HG02852 (cell line): ENCODE measurements at regions not wholly inside any gene's neighbourhood (a gene's known extent, or its start where the extent isn't known, plus 50 kb on each side); places are given as distances from the start of the nearest gene placed in this dataset.
"Not testable (repeated sequence)": the region's sequence is repeated elsewhere in the genome, so short reads cannot be mapped to it uniquely, and the experiment has no call there.

ENCODE experiments used
- ATAC-seq: cut with Tn5 transposase; IDR thresholded peaks from one replicate; pipeline ENCODE4 v1.9.1; 2021; ENCODE audit warnings: mild to moderate bottlenecking, moderate library complexity; ENCODE audit not compliant: unreplicated experiment

DNA sequence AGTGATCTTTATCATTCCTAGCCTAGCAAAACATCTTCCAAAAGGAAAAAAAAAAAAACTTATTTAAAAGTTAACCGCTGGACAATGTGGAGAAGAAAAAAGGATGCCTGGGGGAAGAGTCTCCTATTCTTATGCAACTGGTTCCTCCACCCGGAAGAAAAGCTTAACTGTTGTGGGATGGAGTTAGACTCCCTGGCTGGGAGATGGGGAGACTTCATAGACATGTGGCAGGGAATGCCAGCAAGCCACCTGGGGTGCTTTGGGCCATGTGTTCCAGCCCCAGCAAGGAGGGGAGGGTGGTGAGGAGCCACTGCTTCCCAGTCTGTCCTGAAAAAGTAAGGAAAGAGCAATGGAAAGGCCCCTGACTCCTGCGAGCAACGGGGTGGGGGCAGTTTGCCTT lies 119.4 kb upstream of the SPIN4 start:
- no peak for ATAC-seq

DNA sequence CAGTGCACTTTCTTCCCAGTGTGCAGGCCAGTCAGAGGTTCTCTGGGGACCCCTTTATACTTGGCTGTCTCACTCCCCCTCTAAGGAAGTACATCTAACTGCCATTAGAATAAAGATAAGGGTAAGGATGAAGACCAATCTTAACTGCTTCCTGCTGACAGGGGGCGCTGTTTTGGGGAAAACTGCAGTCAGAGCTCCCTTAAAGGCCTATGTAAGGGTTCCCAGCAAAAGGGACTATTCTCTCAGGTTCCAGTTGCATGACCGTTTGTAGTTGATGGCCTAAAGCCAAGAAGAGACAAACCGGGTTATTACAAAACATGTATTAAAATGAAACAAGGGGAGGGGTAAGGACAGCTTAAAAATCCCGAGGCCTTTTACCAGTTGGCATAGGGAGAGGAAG lies 115.6 kb upstream of the SPIN4 start:
- no peak for ATAC-seq

DNA sequence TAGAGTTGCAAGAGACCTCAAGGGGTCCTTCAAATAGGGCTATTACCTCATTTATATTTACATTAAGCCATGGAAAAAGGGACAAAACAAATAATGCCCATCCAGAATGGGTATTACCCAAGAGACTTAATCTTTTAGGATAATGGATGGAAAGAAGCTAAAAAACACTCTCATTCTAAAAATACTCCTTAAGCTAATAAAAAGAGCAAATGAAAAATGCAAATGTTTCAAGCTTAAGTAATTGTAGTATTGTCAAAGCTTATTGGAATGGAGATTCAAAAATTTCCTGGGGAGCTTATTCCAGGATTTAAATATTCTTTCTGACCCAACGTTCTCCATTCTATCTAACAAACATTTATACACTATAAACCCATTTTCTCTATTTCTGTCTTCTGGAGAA lies 107.8 kb upstream of the SPIN4 start:
- ATAC-seq = no peak

DNA sequence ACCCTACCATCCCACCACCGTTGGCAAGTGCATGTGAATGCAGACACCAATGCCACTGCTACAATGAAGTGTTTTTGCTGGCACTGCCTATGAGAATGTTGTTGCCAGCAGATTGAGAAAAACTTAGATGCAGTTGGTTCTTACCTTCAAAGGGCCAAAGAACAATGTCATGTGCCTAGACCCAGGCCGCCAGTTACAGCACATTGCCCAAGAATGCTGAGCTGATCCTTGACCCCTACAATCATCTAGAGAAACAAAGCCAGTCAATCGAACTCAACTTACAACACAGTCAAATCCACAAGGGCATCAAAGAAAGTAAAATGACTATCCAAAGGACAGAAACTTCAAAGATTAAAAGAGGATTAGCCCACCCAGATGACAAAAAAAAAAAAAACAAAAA lies 102.4 kb upstream of the SPIN4 start:
- no peak for ATAC-seq

DNA sequence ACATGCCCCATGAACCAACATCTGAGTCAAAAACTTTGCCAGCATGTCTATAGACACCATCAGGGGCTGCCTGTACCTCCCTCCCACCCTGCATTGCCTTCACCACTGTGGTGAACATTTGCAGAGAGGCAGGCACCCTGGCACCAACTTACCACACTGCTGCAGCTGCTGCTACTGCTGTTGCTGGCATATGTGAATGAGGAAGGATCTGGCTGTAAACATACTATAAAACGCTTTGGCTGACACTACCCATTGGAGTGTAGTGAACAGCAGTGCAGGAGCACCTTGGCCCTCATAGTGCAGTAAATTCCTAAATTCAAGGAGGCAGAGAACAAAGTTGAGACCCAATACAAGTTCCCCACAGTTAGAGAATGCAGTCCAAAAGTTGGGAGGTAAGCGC lies 90.6 kb upstream of the SPIN4 start:
- ATAC-seq = no peak

DNA sequence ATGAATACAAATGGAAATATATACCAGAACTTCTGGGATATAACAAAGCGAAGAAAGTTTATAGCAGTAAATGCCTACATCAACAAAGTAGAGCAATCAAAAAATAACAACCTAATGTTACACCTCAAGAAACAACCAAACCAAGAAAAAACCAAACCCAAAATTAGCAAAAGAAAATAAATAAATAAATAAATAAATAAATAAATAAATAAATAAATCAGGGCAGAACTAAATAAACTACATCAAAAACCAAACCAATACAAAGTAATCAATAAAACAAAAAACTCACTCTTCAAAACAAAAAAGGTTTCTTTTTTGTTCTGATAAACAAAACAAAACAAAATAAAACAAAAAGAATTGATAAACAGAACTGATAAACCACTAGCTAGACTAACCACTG lies 88.4 kb upstream of the SPIN4 start:
- ATAC-seq = no peak

DNA sequence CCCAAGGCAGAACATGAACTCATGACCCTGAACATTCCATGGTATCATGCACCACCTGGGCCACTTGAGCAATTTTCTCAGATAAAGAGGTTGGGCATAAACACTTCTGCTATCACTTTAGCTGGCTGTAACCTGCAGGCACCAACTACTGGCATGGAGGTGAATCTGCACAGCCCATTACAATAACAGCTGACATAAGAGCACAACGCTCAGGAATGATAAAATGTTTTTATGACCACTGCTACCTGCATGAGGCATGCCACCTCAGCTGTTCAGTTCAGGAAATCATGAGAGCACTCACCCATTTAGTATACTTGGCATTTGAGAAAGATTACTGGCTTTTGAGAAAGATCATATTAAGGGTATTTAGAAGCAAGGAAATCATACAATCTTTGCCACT lies 85.7 kb upstream of the SPIN4 start:
- no peak for ATAC-seq

DNA sequence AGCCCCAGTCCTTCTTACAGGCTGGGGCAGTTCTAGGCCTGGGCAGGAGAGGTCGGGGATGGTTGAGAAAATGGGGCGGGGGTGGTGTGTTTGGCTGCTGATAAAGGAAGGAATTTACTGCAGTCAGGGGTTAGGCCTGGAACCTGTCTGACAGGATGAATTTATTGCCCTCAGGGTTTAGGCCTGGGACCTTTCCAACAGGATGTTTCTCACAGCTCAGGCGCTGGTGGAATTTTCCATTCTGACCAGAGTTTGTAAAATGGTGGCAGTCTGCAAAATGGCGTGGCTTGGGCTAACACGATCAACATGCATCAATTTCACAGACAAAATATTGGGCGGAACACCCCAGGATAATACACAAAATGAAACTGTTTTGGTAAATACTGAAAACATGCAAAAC lies 83.5 kb upstream of the SPIN4 start:
- no peak for ATAC-seq

DNA sequence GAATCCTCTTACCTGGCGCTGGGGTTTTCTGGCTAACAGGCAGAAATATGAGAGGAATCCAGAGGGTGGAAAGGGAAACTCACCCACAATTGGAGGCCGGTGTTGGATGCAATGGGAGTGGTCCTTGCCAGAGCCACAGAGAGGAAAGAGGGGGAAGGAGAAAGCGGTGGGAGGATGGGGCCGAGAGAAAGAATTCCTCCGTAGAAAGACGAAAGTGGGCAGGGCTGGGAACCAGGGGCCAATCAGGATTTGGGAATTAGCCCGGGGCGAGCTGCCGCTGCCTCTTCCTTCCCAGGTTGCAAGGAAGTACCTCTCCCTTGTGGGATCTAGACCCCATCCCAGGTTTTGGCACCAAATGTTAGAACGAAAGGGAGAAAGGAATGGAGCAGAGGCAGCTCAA lies 83.1 kb upstream of the SPIN4 start:
- ATAC-seq = no peak

DNA sequence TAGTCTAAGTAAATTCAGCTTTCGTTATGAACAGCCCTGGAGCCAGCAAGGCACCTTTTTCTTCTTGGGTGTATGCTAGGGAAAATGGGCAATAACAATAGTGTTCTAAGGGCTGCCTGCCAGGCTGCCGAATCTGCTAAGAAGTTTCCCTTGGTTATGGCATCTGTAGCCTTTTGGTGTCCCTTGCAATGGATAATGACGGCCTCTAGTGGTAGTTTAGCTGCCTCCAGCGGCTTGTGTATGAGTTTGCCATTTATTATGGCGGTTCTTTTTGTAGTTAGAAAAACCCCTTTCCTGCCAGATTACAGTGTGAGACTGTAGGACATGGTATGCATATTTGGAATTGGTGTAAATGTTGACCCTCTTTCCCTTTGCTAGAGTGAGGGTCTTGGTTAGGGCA lies 78.9 kb upstream of the SPIN4 start:
- no peak for ATAC-seq

DNA sequence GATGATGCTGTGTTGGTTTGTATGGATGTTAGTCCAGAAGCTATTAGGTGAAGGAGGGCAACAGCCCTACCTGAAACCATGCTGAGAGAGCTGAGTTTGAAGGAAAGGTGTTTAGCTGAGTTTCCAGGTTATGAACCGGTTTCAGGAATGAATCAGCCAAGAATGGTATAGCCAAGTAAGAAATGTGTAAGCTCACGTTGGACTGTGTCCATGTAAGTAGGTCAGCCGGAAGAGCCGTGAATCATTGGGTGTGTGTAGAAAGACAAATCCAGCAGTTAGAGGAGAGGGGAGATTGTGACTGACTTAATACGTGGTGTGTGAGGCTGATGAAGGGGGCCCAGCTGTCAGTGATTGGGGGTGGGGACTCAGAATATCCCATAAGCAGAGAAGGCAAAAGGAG lies 77.2 kb upstream of the SPIN4 start:
- ATAC-seq = no peak

DNA sequence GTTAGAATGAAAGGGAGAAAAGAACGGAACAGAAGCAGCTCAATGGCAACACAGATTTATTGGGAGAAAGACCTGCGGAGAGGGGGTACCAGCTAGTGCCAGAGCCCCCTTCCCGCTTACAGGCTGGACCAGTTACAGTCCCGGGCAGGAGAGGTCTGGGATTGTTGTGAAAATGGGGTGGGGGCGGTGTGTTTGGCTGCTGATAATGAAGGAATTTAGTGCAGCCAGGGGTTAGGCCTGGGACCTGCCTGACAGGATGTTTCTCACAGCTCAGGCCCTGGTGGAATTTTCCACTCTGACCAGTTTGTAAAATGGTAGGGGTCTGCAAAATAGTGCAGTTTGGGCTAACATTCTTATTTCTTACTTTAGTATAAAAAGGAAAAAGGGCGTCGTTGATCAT lies 75.4 kb upstream of the SPIN4 start:
- ATAC-seq = no peak

DNA sequence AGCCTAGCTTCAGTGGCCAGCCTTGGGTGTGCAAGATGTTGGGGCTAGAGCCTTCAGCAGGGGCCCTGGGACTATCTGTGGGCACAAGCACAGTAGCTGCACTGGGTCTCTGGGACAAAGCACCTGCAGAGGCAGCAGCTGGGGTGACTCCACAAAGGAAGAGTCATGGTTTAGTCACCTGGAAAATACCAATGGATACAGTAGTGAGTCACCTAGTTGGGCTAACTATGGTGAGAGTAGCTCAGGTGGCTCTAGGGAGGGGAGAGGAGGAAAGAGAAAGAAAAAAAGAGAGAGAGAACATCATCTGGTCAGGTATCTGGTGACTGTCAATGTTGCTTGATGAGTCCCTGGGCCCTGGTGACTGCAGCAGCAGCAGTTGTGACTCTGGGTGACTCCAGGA lies 72.9 kb upstream of the SPIN4 start:
- no peak for ATAC-seq

DNA sequence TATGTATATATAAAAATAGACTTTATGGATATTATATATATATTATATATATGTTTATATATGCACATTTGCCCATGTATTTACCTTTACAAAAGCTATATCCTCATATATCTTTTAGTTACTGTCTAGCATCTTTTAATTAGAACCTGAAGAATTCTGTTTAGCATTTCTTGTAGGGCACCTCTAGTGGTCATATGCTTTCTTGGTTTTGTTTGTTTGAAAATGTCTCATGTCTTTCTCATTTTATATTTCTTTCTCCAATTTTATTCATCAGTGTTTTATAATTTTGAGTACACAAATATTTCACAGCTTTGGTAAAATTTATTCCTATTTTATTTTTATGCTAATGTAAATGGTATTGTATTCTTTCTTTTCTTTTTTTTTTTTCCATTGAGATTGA lies 70.3 kb upstream of the SPIN4 start:
- no peak for ATAC-seq

DNA sequence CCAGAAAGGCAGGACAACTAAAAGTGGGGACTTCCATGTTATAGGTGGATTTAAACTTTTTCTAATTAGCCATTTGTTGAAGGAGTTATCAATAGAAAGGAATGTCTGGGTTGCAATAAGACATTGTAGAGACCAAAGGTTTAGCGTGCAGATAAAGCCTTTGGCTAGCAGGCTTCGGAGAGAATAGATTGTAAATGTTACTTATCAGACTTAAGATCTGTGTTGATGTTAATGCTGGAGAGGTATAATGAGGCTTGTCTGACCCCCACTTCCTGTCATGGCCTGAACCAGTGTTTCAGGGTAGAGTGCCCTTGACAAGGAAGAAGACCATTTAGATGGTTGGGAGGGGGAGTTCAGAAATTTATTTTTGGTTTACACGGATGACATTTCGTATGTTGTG lies 67.1 kb upstream of the SPIN4 start:
- no peak for ATAC-seq

DNA sequence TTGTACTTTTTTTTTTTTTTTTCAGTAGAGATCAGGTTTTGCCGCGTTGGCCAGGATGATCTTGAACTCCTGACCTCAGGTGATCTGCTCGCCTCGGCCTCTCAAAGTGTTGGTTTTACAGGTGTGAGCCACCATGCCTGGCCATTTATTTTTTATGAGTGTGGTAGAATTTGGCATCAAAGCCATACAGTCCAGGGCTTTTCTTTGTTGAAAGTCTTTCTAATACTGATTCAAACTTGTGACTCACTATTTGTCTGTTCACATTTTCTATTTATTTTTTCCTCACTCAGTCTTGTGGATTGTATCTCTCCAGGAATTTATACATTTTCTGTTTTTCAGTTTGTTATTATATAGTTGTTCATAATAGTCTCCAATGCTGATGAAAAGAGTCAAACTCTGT lies 66.5 kb upstream of the SPIN4 start:
- ATAC-seq = no peak

DNA sequence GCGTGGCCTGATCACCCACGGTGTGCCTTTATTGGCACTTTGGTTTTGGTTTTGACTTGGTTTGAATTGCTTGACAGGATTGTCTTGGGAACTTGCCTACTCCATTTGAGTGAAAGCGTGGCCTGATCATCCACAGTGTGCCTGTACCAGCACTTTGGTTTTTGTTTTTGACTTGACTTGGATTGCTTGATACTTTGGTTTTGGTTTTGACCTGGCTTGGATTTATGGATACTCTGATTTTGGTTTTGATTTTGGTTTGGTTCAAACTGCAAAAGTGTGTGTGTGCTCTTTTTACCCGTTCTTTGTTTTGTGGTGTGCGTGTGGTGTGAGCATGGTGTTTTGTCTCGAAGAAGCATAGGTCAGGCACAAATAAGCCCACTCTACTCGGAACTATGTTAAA lies 58.8 kb upstream of the SPIN4 start:
- not testable (repeated sequence) for ATAC-seq

DNA sequence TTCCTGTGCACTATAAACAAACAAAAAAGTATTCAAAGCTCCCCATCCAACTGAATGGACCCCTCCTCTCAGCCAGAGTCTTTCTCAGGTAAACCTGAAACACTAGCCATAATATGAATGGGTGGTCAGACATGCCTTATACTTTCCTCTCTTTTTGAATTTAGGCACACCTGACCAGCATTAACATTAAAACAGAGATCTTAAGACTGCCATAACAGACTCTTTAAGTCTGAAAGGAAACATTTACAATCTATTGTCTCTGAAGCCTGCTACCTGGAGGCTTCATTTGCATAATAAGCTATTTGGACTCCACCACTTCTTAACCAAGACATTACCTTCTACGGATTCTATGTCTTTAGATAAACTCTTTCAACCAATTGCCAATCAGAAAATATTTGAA lies 56.9 kb upstream of the SPIN4 start:
- ATAC-seq = no peak

DNA sequence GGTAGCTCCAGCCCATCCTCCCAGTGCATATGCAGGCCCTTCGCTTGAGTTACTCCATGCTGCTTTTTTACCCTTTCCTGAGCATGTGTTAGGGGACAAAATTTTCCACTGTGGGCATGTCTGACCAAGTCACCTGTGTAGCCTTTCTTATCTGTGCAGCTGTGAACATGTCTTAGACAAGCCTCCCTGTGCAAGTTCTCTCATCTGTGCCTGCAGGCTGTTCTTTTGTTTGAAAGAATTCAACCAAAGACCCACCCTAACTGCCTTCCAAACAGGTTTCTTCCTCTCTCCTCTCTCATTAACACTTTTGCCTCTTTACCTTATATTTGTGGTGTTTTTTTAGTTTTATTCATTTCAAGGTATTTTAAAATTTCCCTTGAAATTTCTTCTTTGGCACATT lies 53.2 kb upstream of the SPIN4 start:
- no peak for ATAC-seq

DNA sequence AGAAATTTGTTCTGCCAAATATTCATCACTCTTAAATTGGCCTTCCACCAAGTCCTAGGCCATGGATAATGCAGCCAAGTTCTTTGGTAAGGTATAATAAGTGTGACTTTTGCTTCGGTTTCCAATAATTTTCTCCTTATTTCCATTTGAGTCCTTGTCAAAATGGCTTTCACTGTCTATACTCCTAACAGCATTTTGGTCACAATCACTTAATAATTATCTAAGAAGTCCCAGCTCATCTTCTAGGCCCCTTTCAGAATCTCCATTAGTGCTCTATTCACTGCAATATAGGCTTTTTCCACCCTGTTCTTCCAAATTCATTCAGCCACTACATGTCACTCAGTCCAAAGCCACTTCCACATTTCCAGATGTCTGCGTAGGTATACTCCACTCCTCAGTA lies 51.0 kb upstream of the SPIN4 start:
- ATAC-seq = no peak
